ENCODE measurements at regions not wholly inside any gene's neighbourhood (a gene's known extent, or its start where the extent isn't known, plus 50 kb on each side); places are given as distances from the start of the nearest gene placed in this dataset.

DNA sequence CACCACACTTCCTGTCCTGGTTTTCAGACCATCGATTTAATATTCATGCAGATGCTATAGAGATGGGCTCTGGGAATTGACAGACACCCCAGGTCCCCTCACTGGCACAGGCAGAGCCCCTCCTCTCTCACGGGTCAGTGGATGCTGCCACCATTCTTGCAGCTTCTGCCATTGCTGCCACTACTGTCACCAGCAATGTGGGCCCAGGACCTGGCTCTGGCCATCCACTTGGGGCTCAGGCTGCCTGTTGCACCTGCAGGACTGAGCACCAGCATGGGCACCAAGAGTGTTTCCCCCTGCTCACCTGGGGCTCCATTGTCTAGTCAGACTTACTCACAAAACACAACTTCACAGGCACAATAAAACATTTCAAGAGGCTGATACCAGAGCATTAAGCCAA lies 479.0 kb upstream of the ZNF608 start:
- Histone ChIP-seq H3K27ac (ENCODE audit: low read depth in 1 of 2, low read length in 2 of 2) (no peak overlapping the region), H3K9me3 (ENCODE audit: control insufficient read depth in 4 of 4, low read length in 3 of 4) (no peaks in the 10 kb centered on the region), H3K4me1 (ENCODE audit: control insufficient read depth in 4 of 4, insufficient read depth in 4 of 4, low read length in 3 of 4) (peaks cover 0 to 14% (median 6%) of the 10 kb centered on the region in 4 donors), H3K9ac (ENCODE audit: low read depth in 1 of 2, low read length in 2 of 2) (no peak overlapping the region), H3K36me3 (ENCODE audit: control insufficient read depth in 4 of 4, insufficient read depth in 3 of 4, low read depth in 1 of 4, low read length in 3 of 4) (no peaks in the 10 kb centered on the region), H3K4me3 (ENCODE audit: low read depth in 1 of 3, low read length in 3 of 3) (no peak overlapping the region), H3K27me3 (ENCODE audit: control insufficient read depth in 4 of 4, insufficient read depth in 4 of 4, low read length in 3 of 4) (no peaks in the 10 kb centered on the region)
- TF ChIP-seq YY1 (IDR thresholded peaks at IDR 0.05) = no peak
- TF ChIP-seq TAF1 (conservative IDR thresholded peaks at IDR 0.05) = no peak
- TF ChIP-seq HNF4A (conservative IDR thresholded peaks at IDR 0.05) = no peak
- no peak for TF ChIP-seq SP1 (IDR thresholded peaks at IDR 0.05)
- WGBS = 61% methylated on average over 2 of the region's 2 CpGs
- DNase-seq (ENCODE audit: low spot score) = no peak

DNA sequence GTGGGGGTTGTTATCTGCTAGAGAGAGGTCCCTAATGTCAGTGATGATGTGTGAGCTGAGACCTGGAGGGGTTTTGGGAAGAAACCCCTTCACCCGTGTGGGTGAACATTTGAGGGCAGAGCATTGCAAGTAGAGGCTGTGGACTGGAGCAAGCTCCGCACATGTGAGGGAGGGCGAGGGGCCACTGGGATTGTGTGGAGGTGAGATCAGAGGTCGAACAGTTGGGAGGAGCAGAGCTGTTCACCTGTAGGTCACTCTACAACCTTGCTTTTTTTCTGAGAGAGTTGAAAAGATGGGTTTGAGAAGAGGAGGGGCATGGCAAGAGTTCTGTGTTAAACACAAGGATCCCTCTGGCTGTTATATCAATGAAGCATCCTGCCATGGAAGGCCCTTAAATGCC lies 480.4 kb upstream of the ZNF608 start:
- no peak for TF ChIP-seq SP1 (IDR thresholded peaks at IDR 0.05)
- TF ChIP-seq ATF3 (IDR thresholded peaks at IDR 0.05) = no peak
- 82% methylated on average over 4 of the region's 4 CpGs for WGBS
- no peaks in the 10 kb centered on the region for H3K9me3 ChIP-seq (ENCODE audit: control insufficient read depth in 4 of 4, low read length in 3 of 4)
- H3K36me3 ChIP-seq (ENCODE audit: control insufficient read depth in 4 of 4, insufficient read depth in 3 of 4, low read depth in 1 of 4, low read length in 3 of 4) = no peaks in the 10 kb centered on the region
- no peak overlapping the region for H3K4me3 ChIP-seq (ENCODE audit: low read depth in 1 of 3, low read length in 3 of 3)
- H3K27me3 ChIP-seq (ENCODE audit: control insufficient read depth in 4 of 4, insufficient read depth in 4 of 4, low read length in 3 of 4) = no peaks in the 10 kb centered on the region
- H3K4me1 ChIP-seq (ENCODE audit: control insufficient read depth in 4 of 4, insufficient read depth in 4 of 4, low read length in 3 of 4) = peaks cover 0 to 14% (median 6%) of the 10 kb centered on the region in 4 donors
- H3K27ac ChIP-seq (ENCODE audit: low read depth in 1 of 2, low read length in 2 of 2) = no peak overlapping the region
- no peak for DNase-seq (ENCODE audit: low spot score)
- H3K9ac ChIP-seq (ENCODE audit: low read depth in 1 of 2, low read length in 2 of 2) = no peak overlapping the region

- Histone ChIP-seq H3K9ac (ENCODE audit: low read depth in 1 of 2, low read length in 2 of 2) (no peak overlapping the region), H3K9me3 (ENCODE audit: control insufficient read depth in 4 of 4, low read length in 3 of 4) (no peaks in the 10 kb centered on the region), H3K36me3 (ENCODE audit: control insufficient read depth in 4 of 4, insufficient read depth in 3 of 4, low read depth in 1 of 4, low read length in 3 of 4) (no peaks in the 10 kb centered on the region), H3K4me1 (ENCODE audit: control insufficient read depth in 4 of 4, insufficient read depth in 4 of 4, low read length in 3 of 4) (peaks cover 0 to 9% (median 4%) of the 10 kb centered on the region in 4 donors), H3K27ac (ENCODE audit: low read depth in 1 of 2, low read length in 2 of 2) (no peak overlapping the region), H3K27me3 (ENCODE audit: control insufficient read depth in 4 of 4, insufficient read depth in 4 of 4, low read length in 3 of 4) (no peaks in the 10 kb centered on the region), H3K4me3 (ENCODE audit: low read depth in 1 of 3, low read length in 3 of 3) (no peak overlapping the region)
- 82% methylated on average over 7 of the region's 7 CpGs for WGBS
- no peak for DNase-seq (ENCODE audit: low spot score)
- TF ChIP-seq RXRA (IDR thresholded peaks at IDR 0.05) (no peak), RAD21 (IDR thresholded peaks at IDR 0.05) (peak; percentile 66 to 80), CTCF (IDR thresholded peaks at IDR 0.05; ENCODE audit: low read depth, low read length, missing input control) (peak; percentile 26)
These were observed 481.1 kb upstream of the ZNF608 start for GRCh38 chr5:125227333-125228095.

- 66% methylated on average over 4 of the region's 4 CpGs for WGBS
- H3K4me3 ChIP-seq (ENCODE audit: low read depth in 1 of 3, low read length in 3 of 3) = no peak overlapping the region
- no peak for DNase-seq (ENCODE audit: low spot score)
- no peaks in the 10 kb centered on the region for H3K4me1 ChIP-seq (ENCODE audit: control insufficient read depth in 4 of 4, insufficient read depth in 4 of 4, low read length in 3 of 4)
- no peak overlapping the region for H3K27ac ChIP-seq (ENCODE audit: low read depth in 1 of 2, low read length in 2 of 2)
- no peaks in the 10 kb centered on the region for H3K36me3 ChIP-seq (ENCODE audit: control insufficient read depth in 4 of 4, insufficient read depth in 3 of 4, low read depth in 1 of 4, low read length in 3 of 4)
- H3K9me3 ChIP-seq (ENCODE audit: control insufficient read depth in 4 of 4, low read length in 3 of 4) = no peaks in the 10 kb centered on the region
- H3K27me3 ChIP-seq (ENCODE audit: control insufficient read depth in 4 of 4, insufficient read depth in 4 of 4, low read length in 3 of 4) = no peaks in the 10 kb centered on the region
- no peak overlapping the region for H3K9ac ChIP-seq (ENCODE audit: low read depth in 1 of 2, low read length in 2 of 2)
- no peak for TF ChIP-seq HNF4G (IDR thresholded peaks at IDR 0.05)
- no peak for TF ChIP-seq CTCF (IDR thresholded peaks at IDR 0.05; ENCODE audit: low read depth, low read length, missing input control)
- TF ChIP-seq, protein P1, sequence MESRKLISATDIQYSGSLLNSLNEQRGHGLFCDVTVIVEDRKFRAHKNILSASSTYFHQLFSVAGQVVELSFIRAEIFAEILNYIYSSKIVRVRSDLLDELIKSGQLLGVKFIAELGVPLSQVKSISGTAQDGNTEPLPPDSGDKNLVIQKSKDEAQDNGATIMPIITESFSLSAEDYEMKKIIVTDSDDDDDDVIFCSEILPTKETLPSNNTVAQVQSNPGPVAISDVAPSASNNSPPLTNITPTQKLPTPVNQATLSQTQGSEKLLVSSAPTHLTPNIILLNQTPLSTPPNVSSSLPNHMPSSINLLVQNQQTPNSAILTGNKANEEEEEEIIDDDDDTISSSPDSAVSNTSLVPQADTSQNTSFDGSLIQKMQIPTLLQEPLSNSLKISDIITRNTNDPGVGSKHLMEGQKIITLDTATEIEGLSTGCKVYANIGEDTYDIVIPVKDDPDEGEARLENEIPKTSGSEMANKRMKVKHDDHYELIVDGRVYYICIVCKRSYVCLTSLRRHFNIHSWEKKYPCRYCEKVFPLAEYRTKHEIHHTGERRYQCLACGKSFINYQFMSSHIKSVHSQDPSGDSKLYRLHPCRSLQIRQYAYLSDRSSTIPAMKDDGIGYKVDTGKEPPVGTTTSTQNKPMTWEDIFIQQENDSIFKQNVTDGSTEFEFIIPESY (IDR thresholded peaks at IDR 0.05) = no peak
- no peak for TF ChIP-seq ATF3 (IDR thresholded peaks at IDR 0.05)
- TF ChIP-seq NR2F2 (IDR thresholded peaks at IDR 0.05) = no peak
- no peak for TF ChIP-seq FOXA2 (IDR thresholded peaks at IDR 0.05)
These were observed 482.1 kb upstream of the ZNF608 start for GRCh38 chr5:125228363-125229070.

Data from liver (tissue), 8 donors.